LNCAP (cell line): ENCODE measurements at regions not wholly inside any gene's neighbourhood (a gene's known extent, or its start where the extent isn't known, plus 50 kb on each side); places are given as distances from the start of the nearest gene placed in this dataset.

ENCODE experiments used
- TF ChIP-seq, protein P1 (sequence below): fragments of 450-650 bp; IDR thresholded peaks from 2 replicates; pipeline ENCODE4 v1.5.1; 2017; ENCODE audit warnings: mild to moderate bottlenecking

- TF ChIP-seq, protein P1, sequence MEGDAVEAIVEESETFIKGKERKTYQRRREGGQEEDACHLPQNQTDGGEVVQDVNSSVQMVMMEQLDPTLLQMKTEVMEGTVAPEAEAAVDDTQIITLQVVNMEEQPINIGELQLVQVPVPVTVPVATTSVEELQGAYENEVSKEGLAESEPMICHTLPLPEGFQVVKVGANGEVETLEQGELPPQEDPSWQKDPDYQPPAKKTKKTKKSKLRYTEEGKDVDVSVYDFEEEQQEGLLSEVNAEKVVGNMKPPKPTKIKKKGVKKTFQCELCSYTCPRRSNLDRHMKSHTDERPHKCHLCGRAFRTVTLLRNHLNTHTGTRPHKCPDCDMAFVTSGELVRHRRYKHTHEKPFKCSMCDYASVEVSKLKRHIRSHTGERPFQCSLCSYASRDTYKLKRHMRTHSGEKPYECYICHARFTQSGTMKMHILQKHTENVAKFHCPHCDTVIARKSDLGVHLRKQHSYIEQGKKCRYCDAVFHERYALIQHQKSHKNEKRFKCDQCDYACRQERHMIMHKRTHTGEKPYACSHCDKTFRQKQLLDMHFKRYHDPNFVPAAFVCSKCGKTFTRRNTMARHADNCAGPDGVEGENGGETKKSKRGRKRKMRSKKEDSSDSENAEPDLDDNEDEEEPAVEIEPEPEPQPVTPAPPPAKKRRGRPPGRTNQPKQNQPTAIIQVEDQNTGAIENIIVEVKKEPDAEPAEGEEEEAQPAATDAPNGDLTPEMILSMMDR = no peak
Observed at GRCh38 chr4:43089730-43090129, 197.2 kb downstream of the GRXCR1 start.

DNA sequence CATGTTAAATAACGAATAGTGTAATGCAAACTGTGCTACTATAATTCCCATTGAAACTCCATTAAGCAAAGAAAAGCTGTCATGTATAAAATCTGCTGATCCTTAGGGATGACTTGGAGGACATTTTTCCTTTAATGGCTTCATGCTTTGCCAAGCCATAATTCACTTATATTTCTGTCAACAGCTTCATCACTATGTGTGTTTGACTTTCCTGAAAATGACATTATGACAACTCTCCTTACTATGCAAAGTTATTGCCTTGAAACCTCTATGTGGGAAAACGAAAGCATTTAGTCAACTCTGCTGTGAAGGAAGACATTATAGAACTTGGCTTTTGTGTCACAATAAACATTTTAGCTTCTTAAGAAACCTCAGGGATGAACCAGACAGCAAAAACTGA lies 210.5 kb downstream of the GRXCR1 start:
- TF ChIP-seq, protein P1 = no peak

- TF ChIP-seq, protein P1 = no peak
Observed at GRCh38 chr4:43112139-43112538, 219.6 kb downstream of the GRXCR1 start.

- TF ChIP-seq, protein P1 = no peak
Observed at GRCh38 chr4:43113196-43113595, 220.7 kb downstream of the GRXCR1 start.

DNA sequence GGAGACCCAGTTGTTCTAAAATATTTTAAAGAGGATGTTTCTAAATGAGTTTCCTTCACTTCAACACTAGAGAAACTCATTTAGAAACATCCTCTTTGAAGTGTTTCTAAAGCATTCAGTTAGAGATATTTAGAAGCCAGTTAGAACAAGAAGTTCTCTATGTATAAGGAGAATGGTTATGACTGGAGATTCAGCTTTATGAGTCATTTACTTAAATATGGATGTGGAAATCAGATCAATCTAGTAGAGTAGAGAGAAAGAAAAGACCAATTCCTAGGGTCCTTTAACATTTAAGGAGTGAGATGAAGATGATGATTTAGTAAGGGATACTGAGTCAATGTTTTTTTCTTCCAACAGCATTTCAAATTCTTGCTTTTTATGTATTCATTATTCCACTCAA lies 234.1 kb downstream of the GRXCR1 start:
- TF ChIP-seq, protein P1 = no peak

DNA sequence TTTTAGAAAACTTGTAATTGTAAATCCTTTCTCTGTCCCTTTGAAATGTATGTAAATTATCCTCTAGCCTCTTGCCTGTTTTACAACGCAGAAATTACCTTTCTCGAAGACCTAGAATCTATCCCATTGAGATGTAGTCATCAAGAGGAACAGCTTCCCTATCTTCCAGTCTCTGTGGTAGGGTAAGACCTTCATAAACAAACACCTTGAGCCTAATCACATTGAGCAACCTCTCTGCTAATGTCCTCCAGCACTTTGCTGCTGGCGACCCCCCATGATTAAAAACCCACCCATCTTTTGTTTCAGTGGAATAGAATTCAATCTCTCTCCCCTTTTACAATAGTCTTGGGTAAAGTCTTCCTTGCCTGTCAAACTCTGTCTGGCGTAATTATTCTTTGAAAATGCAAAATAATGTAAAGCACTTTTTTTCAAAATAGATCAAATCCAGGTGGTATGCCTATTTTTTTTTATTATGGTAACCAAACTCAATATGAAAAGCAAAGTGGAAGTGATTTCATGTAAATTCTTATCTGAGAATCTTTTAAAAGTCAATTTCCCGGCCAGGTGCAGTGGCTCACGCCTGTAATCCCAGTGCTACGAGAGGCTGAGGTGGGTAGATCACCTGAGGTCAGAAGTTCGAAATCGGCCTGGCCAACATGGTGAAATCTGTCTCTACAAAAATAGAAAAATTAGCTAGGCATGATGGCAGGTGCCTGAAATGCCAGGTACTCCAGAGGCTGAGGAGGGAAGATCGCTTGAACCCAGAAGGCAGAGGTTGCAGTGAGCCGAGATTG lies 237.9 kb downstream of the GRXCR1 start:
- TF ChIP-seq, protein P1 = no peak

GRCh38 chr4:43132010-43132582 lies 239.6 kb downstream of the GRXCR1 start:
- TF ChIP-seq, protein P1 = peak; percentile 87
